ENCODE measurements at regions not wholly inside any gene's neighbourhood (a gene's known extent, or its start where the extent isn't known, plus 50 kb on each side); places are given as distances from the start of the nearest gene placed in this dataset.

DNA sequence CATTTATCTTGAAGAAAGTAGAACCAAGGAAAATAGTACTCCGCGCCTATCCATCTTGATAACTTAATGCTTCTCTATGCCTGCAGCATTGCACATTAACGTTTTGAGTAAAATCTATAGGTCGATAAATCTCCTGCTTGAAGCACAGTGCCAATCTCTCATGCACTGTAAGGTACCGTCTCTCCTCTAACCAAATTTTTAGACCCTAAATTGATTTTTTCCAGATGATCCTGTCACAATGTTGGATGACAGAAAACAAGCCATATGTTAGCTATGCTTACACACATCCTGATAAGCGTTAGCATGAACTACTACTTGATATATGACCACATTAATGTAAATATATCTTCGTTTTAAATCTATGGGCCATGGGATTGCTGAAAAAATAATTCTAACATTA, 723.8 kb upstream of the CDH6 start:
- H3K27ac Mint-ChIP-seq = no peak overlapping the region
- no peaks in the 10 kb centered on the region for H3K79me1 ChIP-seq (ENCODE audit: insufficient read depth, low read depth, low read length, poor library complexity, severe bottlenecking)
- no peak overlapping the region for H3K4ac ChIP-seq (ENCODE audit: low read depth, low read length)
- no peak overlapping the region for H3K56ac ChIP-seq (ENCODE audit: insufficient read length, low read depth, low read length)
- H3K23me2 ChIP-seq (ENCODE audit: insufficient read length, low read depth, low read length, poor library complexity, severe bottlenecking) = no peaks in the 10 kb centered on the region
- no peak overlapping the region for H3K18ac ChIP-seq (ENCODE audit: insufficient read length, low read depth, low read length)
- no peaks in the 10 kb centered on the region for H3K27me3 ChIP-seq (ENCODE audit: insufficient read depth, low read length)
- H3K4me3 Mint-ChIP-seq = no peak overlapping the region
- H4K20me1 ChIP-seq (ENCODE audit: control insufficient read depth, insufficient read depth, insufficient read length) = no peaks in the 10 kb centered on the region
- H2BK15ac ChIP-seq (ENCODE audit: low read depth, low read length) = no peak overlapping the region
- H4K91ac ChIP-seq (ENCODE audit: insufficient read length, low read depth, low read length) = no peak overlapping the region
- no peak overlapping the region for H2BK12ac ChIP-seq (ENCODE audit: insufficient read length, low read depth, low read length)
- no peak overlapping the region for H3T11ph ChIP-seq (ENCODE audit: low read length)
- H2AK5ac ChIP-seq (ENCODE audit: insufficient read length, low read length) = no peak overlapping the region
- H2AFZ ChIP-seq (ENCODE audit: low read length) = no peak overlapping the region
- no peak overlapping the region for H3K27ac ChIP-seq (ENCODE audit: insufficient read length, low read depth, low read length)
- H3K36me3 Mint-ChIP-seq (ENCODE audit: insufficient read depth in 1 of 3, low read depth in 3 of 3) = no peaks in the 10 kb centered on the region
- TF ChIP-seq, protein P1, sequence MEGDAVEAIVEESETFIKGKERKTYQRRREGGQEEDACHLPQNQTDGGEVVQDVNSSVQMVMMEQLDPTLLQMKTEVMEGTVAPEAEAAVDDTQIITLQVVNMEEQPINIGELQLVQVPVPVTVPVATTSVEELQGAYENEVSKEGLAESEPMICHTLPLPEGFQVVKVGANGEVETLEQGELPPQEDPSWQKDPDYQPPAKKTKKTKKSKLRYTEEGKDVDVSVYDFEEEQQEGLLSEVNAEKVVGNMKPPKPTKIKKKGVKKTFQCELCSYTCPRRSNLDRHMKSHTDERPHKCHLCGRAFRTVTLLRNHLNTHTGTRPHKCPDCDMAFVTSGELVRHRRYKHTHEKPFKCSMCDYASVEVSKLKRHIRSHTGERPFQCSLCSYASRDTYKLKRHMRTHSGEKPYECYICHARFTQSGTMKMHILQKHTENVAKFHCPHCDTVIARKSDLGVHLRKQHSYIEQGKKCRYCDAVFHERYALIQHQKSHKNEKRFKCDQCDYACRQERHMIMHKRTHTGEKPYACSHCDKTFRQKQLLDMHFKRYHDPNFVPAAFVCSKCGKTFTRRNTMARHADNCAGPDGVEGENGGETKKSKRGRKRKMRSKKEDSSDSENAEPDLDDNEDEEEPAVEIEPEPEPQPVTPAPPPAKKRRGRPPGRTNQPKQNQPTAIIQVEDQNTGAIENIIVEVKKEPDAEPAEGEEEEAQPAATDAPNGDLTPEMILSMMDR (conservative IDR thresholded peaks at IDR 0.05) = no peak
- WGBS (ENCODE audit: extremely low coverage, insufficient read length, low lambda C conversion rate) = no CpG with 5 or more reads among the region's 7 CpGs
- H4K8ac ChIP-seq (replicated peaks; ENCODE audit: insufficient read length, low read depth, low read length) = no peak overlapping the region
- H3K9me3 ChIP-seq (ENCODE audit: control insufficient read depth, low read depth, low read length) = no peaks in the 10 kb centered on the region
- H3K9me3 Mint-ChIP-seq = no peaks in the 10 kb centered on the region
- H2BK5ac ChIP-seq (ENCODE audit: insufficient read length, low read length) = no peak overlapping the region
- no peak overlapping the region for H3K14ac ChIP-seq (ENCODE audit: insufficient read depth, low read length)
- H3K4me1 Mint-ChIP-seq = no peaks in the 10 kb centered on the region
- H2BK120ac ChIP-seq (ENCODE audit: low read depth, low read length, poor library complexity, severe bottlenecking) = no peak overlapping the region
- H3K23ac ChIP-seq (ENCODE audit: insufficient read length, low read depth, low read length) = no peak overlapping the region
- H3K4me1 ChIP-seq (ENCODE audit: insufficient read depth, low read length) = no peaks in the 10 kb centered on the region
- no peak overlapping the region for H3K4me2 ChIP-seq (ENCODE audit: insufficient read depth, insufficient read length, low read length)
- no peaks in the 10 kb centered on the region for H3K79me2 ChIP-seq (ENCODE audit: insufficient read depth, low read length)
- no peak for DNase-seq
- no peak overlapping the region for H2BK20ac ChIP-seq (ENCODE audit: low read depth, low read length, poor library complexity, severe bottlenecking)
- no peak overlapping the region for H3K9ac ChIP-seq (ENCODE audit: extremely low read depth, insufficient read length, low read length)
- no peak overlapping the region for H4K5ac ChIP-seq (ENCODE audit: insufficient read length, low read depth, low read length)
- no peaks in the 10 kb centered on the region for H3K27me3 Mint-ChIP-seq (ENCODE audit: low read depth)

All from H9 (cell line).